ENCODE measurements at regions not wholly inside any gene's neighbourhood (a gene's known extent, or its start where the extent isn't known, plus 50 kb on each side); places are given as distances from the start of the nearest gene placed in this dataset.

DNA sequence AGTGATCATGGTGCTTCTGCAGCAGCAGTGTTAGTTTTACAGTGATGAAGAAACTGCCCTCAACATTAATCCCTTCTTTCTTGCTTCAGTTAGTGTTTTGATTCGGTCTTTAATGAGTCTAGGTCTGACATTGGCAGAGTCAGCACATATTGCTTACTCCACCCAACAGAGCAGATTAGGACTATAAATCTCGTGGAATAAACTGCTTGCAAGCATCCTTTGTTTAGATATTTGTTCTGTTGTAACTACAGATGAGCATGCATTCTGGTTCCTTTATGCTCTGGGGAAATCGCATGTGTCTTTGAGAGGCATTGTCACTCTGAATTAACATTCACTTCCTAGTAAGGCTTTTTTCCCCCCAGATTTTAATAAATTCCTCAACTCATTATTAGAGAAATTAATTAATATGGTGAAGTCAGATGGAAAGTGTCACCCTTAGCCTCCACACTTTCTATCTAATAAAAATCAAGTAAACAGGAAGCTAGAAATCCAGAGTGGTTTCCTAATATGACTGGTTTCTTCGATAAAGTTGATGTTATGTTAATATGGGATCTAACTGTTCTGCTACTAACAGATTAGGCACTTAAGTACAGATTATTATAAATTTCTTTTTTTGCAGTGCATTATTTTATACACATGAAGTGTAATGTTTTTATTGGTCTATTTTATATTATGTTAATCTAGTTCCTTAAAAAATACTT lies 86.2 kb upstream of the SSTR1 start:
- Histone ChIP-seq H3K9me3 (no peaks in the 10 kb centered on the region), H3K27me3 (ENCODE audit: insufficient read depth in 3 of 3, low read length in 2 of 3) (no peaks in the 10 kb centered on the region), H3K27ac (no peak overlapping the region), H3K36me3 (ENCODE audit: insufficient read depth in 1 of 2, low read depth in 1 of 2) (no peaks in the 10 kb centered on the region), H3K4me1 (no peaks in the 10 kb centered on the region), H3K4me3 (no peak overlapping the region)
- DNase-seq = no peak
- 50 to 53% (median 52%) methylated on average over 4 of the region's 4 CpGs for WGBS, 3 donors
- ATAC-seq = no peak
- intact Hi-C loops (cut with DNase I) = no loop called here
- TF ChIP-seq, protein P1, sequence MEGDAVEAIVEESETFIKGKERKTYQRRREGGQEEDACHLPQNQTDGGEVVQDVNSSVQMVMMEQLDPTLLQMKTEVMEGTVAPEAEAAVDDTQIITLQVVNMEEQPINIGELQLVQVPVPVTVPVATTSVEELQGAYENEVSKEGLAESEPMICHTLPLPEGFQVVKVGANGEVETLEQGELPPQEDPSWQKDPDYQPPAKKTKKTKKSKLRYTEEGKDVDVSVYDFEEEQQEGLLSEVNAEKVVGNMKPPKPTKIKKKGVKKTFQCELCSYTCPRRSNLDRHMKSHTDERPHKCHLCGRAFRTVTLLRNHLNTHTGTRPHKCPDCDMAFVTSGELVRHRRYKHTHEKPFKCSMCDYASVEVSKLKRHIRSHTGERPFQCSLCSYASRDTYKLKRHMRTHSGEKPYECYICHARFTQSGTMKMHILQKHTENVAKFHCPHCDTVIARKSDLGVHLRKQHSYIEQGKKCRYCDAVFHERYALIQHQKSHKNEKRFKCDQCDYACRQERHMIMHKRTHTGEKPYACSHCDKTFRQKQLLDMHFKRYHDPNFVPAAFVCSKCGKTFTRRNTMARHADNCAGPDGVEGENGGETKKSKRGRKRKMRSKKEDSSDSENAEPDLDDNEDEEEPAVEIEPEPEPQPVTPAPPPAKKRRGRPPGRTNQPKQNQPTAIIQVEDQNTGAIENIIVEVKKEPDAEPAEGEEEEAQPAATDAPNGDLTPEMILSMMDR (IDR thresholded peaks at IDR 0.05) = no peak

DNA sequence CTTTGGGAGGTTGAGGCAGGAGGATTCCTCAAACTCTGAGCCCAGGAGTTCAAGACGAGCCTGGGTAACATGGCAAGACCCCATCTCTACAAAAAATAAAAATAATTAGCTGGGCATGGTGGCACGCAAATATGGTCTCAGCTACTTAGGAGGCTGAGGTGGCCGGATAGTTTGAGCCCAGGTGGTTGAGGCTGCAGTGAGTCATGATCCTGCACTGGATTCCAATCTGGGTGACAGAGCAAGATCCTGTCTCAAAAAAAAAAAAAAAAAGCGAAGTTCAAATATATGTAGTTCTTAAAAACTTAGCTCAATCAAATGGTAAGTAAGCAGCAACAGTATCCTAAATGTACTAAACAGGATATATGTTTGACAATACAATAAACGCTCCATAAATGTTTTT lies 85.5 kb upstream of the SSTR1 start:
- no peak for ATAC-seq
- intact Hi-C loops (cut with DNase I) = no loop called here
- Histone ChIP-seq H3K4me1 (no peaks in the 10 kb centered on the region), H3K27ac (no peak overlapping the region), H3K36me3 (ENCODE audit: insufficient read depth in 1 of 2, low read depth in 1 of 2) (no peaks in the 10 kb centered on the region), H3K4me3 (no peak overlapping the region), H3K9me3 (no peaks in the 10 kb centered on the region), H3K27me3 (ENCODE audit: insufficient read depth in 3 of 3, low read length in 2 of 3) (no peaks in the 10 kb centered on the region)
- 81 to 87% (median 87%) methylated on average over 5 of the region's 5 CpGs for WGBS, 3 donors
- TF ChIP-seq, protein P1 (IDR thresholded peaks at IDR 0.05) = no peak
- no peak for DNase-seq

DNA sequence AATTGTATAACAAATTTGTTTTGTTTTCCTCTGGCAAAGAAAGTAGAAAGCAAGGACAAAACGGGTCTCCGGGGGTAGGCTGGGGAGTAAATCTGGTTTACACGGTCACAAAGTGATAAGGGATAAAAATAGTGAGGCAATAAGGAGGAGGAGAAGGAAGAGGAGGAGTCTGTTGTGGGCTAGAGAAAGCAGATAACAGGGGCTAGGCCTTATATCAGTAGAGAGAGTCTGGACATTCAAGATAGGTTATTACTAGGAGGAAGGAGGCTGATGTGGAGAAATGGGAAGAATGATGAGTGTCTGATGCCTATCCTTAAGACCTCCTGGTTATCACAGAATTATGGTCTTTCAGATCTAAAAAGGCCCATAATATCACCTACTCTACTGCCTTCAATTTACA lies 83.2 kb upstream of the SSTR1 start:
- H3K27ac ChIP-seq = no peak overlapping the region
- DNase-seq (no peak), ATAC-seq (no peak)
- intact Hi-C loops (cut with DNase I) = no loop called here
- no peaks in the 10 kb centered on the region for H3K4me1 ChIP-seq
- TF ChIP-seq, protein P1 (IDR thresholded peaks at IDR 0.05) = no peak
- H3K4me3 ChIP-seq = no peak overlapping the region
- 44 to 46% (median 46%) methylated on average over 3 of the region's 3 CpGs for WGBS, 3 donors
- H3K9me3 ChIP-seq = no peaks in the 10 kb centered on the region
- H3K36me3 ChIP-seq (ENCODE audit: insufficient read depth in 1 of 2, low read depth in 1 of 2) = no peaks in the 10 kb centered on the region
- H3K27me3 ChIP-seq (ENCODE audit: insufficient read depth in 3 of 3, low read length in 2 of 3) = no peaks in the 10 kb centered on the region

- no peak overlapping the region for H3K27ac ChIP-seq
- no peak for ATAC-seq
- H3K27me3 ChIP-seq (ENCODE audit: insufficient read depth in 3 of 3, low read length in 2 of 3) = no peaks in the 10 kb centered on the region
- H3K9me3 ChIP-seq = no peaks in the 10 kb centered on the region
- intact Hi-C loops (cut with DNase I) = no loop called here
- 21 to 24% (median 22%) methylated on average over 11 of the region's 11 CpGs for WGBS, 3 donors
- TF ChIP-seq, protein P1 (IDR thresholded peaks at IDR 0.05) = no peak
- no peak overlapping the region for H3K4me3 ChIP-seq
- no peaks in the 10 kb centered on the region for H3K36me3 ChIP-seq (ENCODE audit: insufficient read depth in 1 of 2, low read depth in 1 of 2)
- DNase-seq = no peak
- H3K4me1 ChIP-seq = no peaks in the 10 kb centered on the region
Observed at GRCh38 chr14:38125481-38126037, 82.1 kb upstream of the SSTR1 start.

DNA sequence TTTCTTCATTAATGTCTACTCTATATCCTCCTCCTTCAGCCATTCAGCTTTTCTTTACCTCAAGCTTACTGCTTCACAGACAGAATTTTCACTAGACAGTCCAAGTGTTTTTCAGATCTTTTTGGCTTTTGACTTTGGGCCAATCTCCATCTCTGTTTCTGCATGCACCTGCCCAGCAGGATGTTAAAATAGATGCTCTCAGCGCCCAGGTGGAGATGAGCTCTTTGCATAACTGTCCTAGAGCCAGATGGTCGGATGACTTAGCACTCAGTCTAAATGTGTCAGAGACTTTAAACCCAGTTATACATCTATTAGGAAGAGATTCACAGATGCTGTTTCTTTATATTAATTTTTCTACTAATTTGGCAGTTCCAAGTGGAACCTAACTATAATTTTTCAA lies 80.3 kb upstream of the SSTR1 start:
- Histone ChIP-seq H3K36me3 (ENCODE audit: insufficient read depth in 1 of 2, low read depth in 1 of 2) (no peaks in the 10 kb centered on the region), H3K27ac (no peak overlapping the region), H3K9me3 (no peaks in the 10 kb centered on the region), H3K27me3 (ENCODE audit: insufficient read depth in 3 of 3, low read length in 2 of 3) (no peaks in the 10 kb centered on the region), H3K4me3 (no peak overlapping the region), H3K4me1 (no peaks in the 10 kb centered on the region)
- intact Hi-C loops (cut with DNase I) = no loop called here
- TF ChIP-seq, protein P1 (IDR thresholded peaks at IDR 0.05) = no peak
- ATAC-seq (no peak), DNase-seq (no peak)
- WGBS, 3 donors = 70 to 78% (median 78%) methylated on average over 2 of the region's 2 CpGs

Data from psoas muscle (tissue), 7 donors.